Loucy (cell line): ENCODE measurements at regions not wholly inside any gene's neighbourhood (a gene's known extent, or its start where the extent isn't known, plus 50 kb on each side); places are given as distances from the start of the nearest gene placed in this dataset.

Experiments
- EZH2phosphoT487 ChIP-seq: fragments of 200-600 bp; IDR thresholded peaks from 2 replicates; pipeline ENCODE4 v1.6.1; 2018; ENCODE audit warnings: antibody characterized with exemption, mild to moderate bottlenecking, moderate library complexity, borderline replicate concordance
- TF ChIP-seq, protein P1 (sequence below): fragments of 200-600 bp; sonication (generic); conservative IDR thresholded peaks from 2 replicates; pipeline ENCODE4 v1.5.1; 2014; ENCODE audit warnings: mild to moderate bottlenecking, antibody characterized with exemption, low read length

GRCh38 chr12:123047289-123047688, 66.8 kb downstream of the ARL6IP4 start:
- TF ChIP-seq, protein P1, sequence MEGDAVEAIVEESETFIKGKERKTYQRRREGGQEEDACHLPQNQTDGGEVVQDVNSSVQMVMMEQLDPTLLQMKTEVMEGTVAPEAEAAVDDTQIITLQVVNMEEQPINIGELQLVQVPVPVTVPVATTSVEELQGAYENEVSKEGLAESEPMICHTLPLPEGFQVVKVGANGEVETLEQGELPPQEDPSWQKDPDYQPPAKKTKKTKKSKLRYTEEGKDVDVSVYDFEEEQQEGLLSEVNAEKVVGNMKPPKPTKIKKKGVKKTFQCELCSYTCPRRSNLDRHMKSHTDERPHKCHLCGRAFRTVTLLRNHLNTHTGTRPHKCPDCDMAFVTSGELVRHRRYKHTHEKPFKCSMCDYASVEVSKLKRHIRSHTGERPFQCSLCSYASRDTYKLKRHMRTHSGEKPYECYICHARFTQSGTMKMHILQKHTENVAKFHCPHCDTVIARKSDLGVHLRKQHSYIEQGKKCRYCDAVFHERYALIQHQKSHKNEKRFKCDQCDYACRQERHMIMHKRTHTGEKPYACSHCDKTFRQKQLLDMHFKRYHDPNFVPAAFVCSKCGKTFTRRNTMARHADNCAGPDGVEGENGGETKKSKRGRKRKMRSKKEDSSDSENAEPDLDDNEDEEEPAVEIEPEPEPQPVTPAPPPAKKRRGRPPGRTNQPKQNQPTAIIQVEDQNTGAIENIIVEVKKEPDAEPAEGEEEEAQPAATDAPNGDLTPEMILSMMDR, result no peak
- no peak for TF ChIP-seq EZH2phosphoT487
